ENCODE measurements at regions not wholly inside any gene's neighbourhood (a gene's known extent, or its start where the extent isn't known, plus 50 kb on each side); places are given as distances from the start of the nearest gene placed in this dataset.

DNA sequence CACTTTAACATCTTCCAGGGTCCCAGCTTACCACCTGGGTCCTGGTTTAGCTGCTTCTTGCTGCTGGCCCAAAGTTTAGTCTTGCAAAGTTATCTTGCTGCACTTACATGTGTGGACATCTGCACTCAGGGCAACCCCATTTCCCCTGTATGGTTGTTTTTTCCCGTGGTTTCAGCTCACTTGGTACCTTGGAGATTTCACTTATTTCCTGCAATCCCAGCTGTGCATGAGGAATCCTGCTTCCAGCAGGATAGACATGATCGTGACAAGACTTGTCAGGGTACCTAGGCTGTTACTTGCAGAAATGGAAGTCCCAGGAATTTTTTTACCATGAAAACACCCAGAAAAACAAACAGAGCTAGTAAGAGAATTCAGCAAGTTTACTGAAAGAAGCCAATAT, 95.9 kb upstream of the LEP start:
- TF ChIP-seq, protein P1, sequence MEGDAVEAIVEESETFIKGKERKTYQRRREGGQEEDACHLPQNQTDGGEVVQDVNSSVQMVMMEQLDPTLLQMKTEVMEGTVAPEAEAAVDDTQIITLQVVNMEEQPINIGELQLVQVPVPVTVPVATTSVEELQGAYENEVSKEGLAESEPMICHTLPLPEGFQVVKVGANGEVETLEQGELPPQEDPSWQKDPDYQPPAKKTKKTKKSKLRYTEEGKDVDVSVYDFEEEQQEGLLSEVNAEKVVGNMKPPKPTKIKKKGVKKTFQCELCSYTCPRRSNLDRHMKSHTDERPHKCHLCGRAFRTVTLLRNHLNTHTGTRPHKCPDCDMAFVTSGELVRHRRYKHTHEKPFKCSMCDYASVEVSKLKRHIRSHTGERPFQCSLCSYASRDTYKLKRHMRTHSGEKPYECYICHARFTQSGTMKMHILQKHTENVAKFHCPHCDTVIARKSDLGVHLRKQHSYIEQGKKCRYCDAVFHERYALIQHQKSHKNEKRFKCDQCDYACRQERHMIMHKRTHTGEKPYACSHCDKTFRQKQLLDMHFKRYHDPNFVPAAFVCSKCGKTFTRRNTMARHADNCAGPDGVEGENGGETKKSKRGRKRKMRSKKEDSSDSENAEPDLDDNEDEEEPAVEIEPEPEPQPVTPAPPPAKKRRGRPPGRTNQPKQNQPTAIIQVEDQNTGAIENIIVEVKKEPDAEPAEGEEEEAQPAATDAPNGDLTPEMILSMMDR (conservative IDR thresholded peaks at IDR 0.05; ENCODE audit: low read depth): no peak
- no peak for DNase-seq (ENCODE audit: low spot score)
- H3K27ac ChIP-seq: peak overlapping the region; percentile 13; the same call in 1 of the 2 replicates
- CTCF ChIA-PET: interaction anchor here (0.7 to 0.8 kb wide), 2 partner anchors 8 to 65 kb away, joined by 3 to 4 read pairs; no protein-coding TSS in a partner anchor
- POLR2A ChIA-PET (ENCODE audit: low non-redundant PET): no interaction called here

DNA sequence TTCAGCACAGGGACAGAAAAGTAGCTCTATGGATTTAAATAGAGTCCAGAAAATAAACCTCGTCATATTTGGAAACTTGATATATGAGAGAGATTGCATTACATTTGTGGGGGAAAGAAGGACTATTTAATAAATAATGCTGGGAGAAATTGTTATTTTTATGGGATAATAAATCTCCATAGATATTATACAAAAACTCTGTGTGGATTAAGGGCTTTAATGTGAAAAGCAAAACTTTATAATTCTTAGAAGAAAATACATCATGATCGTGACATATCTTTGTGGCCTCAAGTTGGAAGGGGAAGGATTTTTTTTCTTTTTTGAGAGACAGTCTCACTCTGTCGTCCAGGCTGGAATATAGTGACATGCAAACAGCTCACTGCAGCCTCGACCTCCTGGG, 95.0 kb upstream of the LEP start:
- no peak overlapping the region for H3K27ac ChIP-seq
- TF ChIP-seq, protein P1 (conservative IDR thresholded peaks at IDR 0.05; ENCODE audit: low read depth): no peak
- ChIA-PET POLR2A (ENCODE audit: low non-redundant PET) (no interaction called here), CTCF (interaction anchor here (0.7 to 0.8 kb wide), 2 partner anchors 9 to 64 kb away, joined by 3 to 4 read pairs; no protein-coding TSS in a partner anchor)
- no peak for DNase-seq (ENCODE audit: low spot score)

DNA sequence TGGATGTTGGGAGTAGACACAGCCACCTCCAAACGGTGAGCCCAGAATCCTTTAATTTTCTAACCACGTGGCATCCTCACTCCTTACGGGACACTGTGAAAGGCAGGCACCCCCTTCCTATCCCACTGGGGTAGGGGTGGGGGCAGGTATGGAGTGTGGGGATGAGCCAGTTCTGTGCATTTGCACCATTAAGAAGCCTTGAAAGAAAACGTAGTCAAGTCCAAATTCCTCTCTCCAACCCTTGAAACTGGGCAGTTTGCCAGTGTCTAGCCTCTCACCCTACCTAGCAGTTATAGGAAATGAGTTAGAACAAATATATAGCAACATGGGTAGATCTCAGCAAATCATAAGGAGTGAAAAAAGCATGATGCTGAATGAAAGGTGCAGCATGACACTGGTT, 92.4 kb upstream of the LEP start:
- H3K27ac ChIP-seq: no peak overlapping the region
- POLR2A ChIA-PET (ENCODE audit: low non-redundant PET): no interaction called here
- DNase-seq (ENCODE audit: low spot score): no peak
- TF ChIP-seq, protein P1 (conservative IDR thresholded peaks at IDR 0.05; ENCODE audit: low read depth): no peak
- CTCF ChIA-PET: no interaction called here

DNA sequence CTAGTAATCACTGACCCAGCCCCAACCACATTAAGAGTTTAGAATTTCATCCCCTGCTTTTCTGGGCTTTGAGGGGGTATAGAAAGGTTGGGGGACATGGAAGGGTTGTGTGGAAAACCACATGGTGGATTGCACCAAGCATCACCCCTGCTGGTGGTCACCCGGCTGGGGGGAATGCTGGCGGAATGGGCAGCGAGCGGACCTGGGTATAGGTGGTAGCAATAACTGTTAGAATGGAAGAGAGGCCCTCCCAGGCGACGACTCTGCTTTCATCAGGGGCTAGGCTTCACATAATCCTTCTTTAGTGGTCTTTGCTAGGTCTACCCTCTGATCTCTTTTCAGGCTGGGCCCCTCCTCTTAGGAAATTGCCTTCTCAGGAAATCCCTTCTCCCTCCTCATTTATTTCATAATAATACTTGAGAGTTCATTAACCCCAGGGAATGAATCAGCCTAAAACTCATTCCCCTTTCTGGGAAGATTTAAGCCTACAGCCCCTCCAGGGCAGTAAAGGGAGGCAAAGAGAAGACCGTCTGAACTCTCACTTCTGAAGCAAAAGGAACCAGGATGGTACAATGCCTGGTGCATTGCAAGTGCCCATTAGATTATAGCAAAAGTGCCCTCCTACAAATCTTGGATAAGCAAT, 90.7 kb upstream of the LEP start:
- TF ChIP-seq, protein P1 (conservative IDR thresholded peaks at IDR 0.05; ENCODE audit: low read depth): no peak
- DNase-seq (ENCODE audit: low spot score): no peak
- ChIA-PET CTCF (no interaction called here), POLR2A (ENCODE audit: low non-redundant PET) (no interaction called here)
- H3K27ac ChIP-seq: no peak overlapping the region

DNA sequence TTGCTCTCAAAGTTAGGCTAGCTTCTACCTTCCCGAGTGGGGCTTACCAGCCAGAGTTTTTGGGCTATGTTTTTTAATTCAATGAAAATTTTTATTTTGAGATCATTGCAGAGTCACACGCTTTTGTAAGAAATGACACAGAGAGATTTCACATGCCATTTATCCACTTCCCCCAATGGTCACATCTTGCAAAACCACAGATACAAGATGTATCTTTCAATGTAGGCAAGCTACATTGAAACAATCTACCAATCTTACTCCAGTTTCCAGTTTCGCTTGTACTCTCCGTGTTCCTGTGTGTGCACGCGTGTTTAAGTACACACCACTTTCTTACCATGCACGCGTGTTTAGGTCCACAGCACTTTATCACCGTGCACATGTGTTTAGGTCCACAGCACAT, 89.4 kb upstream of the LEP start:
- H3K27ac ChIP-seq: no peak overlapping the region
- POLR2A ChIA-PET (ENCODE audit: low non-redundant PET): no interaction called here
- TF ChIP-seq, protein P1 (conservative IDR thresholded peaks at IDR 0.05; ENCODE audit: low read depth): no peak
- no peak for DNase-seq (ENCODE audit: low spot score)
- CTCF ChIA-PET: interaction anchor here (0.7 kb wide), 1 partner anchor 24 kb away, joined by 5 read pairs; no protein-coding TSS in a partner anchor

DNA sequence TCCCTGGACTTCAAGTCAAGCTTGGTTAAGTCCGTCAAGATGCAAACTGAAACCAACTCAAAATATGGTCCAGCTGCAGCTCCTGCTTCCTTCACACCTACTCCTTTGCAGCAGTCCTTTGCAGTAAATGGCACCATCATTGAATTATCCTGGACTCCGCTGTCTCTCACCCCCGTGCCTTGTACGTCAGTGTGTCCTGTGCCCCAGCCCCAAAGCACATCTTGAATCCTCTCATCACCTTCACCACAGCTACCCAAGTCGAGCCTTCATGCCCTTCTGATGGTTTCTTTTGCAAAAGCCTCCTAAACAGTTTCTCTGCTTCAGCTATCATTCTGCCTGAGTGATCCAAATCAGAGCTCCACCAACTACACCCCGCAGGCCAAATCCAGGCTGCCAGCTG, 88.4 kb upstream of the LEP start:
- DNase-seq (ENCODE audit: low spot score): no peak
- H3K27ac ChIP-seq: no peak overlapping the region
- ChIA-PET POLR2A (ENCODE audit: low non-redundant PET) (no interaction called here), CTCF (no interaction called here)
- TF ChIP-seq, protein P1 (conservative IDR thresholded peaks at IDR 0.05; ENCODE audit: low read depth): no peak

Data from RWPE1 (cell line).